ENCODE measurements at regions not wholly inside any gene's neighbourhood (a gene's known extent, or its start where the extent isn't known, plus 50 kb on each side); places are given as distances from the start of the nearest gene placed in this dataset.
A peak's percentile ranks its signal among the peaks of the same experiment; 100 is the strongest.

GRCh38 chr21:37967036-37967435 lies 50.8 kb upstream of the KCNJ6 start:
- DNase-seq, result no peak

- DNase-seq, result no peak
Observed at GRCh38 chr21:37968744-37969143, 52.5 kb upstream of the KCNJ6 start.

- DNase-seq, result no peak
Observed at GRCh38 chr21:37970548-37970947, 54.3 kb upstream of the KCNJ6 start.

DNA sequence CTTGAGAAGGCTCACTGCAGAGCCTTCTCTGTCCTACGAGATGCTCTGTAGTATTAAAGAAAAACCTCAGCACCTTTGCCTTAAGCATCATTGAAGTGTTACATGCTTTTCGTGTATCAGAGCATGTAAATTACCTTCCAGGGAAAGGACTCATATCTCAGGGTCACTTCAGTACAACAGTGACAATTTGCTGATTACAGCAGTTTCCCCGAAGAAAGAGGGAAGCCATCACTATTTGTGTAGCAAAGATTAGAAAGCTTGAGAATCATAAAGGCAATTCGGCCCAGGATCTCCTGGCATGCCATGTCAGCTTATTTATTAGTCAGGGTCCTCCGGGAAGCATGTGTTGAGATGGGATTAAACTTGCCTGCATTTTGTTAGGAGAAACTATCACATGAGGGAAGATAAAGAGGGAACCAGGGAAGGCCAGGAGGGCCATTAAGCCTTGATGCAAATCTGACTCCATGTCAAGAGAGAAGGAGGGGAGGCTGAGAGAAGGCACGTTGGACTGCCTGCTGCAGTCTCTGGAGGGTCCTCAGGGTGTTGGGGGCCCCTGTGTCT lies 55.2 kb upstream of the KCNJ6 start:
- DNase-seq, result no peak

- DNase-seq, result no peak
Observed at GRCh38 chr21:37974081-37974480, 57.8 kb upstream of the KCNJ6 start.

DNA sequence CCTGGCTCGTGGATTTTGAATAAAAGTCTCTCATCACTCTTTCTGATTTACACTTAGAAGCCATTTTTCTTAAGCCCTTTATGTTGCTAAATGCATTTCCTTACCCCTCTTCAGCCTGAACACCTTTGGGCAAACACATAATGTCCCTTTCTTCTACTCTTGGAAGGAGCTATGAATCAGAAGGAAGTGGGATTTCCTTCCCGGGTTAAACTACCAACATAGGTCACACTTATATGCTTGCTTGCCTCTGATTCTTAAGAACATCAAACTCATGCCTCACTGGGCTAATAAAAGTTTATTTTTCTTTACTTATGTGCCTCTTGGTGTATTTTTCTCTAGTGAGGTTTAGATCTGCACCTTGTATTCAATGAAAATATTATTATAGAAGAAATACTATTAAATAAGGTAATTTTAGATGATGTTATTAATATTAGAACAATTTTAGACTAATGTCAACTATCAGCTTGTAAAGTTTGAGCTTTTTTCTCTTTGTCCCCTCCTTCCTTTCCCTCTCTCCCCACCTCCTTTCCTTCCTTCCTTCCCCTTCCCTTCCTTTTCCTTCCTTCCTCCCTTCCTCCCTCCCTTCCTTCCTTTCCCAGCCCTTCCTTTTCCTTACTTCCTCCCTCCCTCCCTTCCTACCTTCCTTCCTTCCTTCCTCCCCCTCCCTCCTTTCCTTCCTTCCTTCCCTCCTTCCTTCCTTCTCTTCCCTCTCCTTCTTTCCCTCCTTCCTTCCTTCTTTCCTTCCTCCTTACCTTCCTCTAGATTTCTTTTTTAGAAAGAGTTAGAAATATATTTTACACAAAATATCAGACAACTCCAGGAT lies 66.5 kb upstream of the KCNJ6 start:
- no peak for DNase-seq

- no peak for DNase-seq
Observed at GRCh38 chr21:37983336-37984095, 67.3 kb upstream of the KCNJ6 start.

GRCh38 chr21:37984416-37984815 lies 68.2 kb upstream of the KCNJ6 start:
- DNase-seq, result no peak

- no peak for DNase-seq
Observed at GRCh38 chr21:37986000-37986399, 69.7 kb upstream of the KCNJ6 start.

- peak; percentile 94 for DNase-seq
Observed at GRCh38 chr21:37986751-37987399, 70.6 kb upstream of the KCNJ6 start.

DNA sequence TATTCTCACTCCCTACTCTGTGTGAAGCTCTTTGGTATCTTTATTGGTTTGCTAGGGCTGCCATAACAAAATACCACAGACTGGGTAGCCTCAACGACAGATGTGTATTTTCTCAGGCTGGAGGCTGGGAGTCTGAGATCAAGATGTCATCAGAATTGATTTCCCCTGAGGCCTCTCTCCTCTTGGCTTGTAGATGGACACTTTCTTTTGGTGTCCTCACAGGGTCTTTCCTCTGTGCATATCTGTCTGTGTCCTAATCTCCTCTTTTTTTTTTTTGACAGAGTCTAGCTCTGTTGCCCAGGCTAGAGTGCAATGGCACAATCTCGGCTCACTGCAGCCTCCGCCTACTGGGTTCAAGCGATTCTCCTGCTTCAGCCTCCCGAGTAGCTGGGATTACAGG lies 71.4 kb upstream of the KCNJ6 start:
- no peak for DNase-seq

DNA sequence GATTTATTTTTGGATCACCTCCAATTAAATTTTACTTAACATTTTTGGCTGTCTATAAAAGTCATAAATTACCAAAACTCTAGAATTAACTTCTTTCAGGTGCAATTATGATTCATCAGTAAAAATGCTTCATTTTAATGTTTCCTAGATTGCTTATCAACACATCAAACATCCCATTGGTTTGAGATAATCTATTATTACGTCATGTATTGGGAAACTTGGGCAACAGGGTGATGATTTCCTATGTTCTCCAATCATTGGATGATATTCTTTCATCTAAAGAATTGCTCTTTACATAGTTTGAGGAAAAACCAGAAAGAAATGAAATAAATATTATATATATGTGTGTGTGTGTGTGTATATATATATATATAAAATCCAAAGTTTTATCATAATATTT lies 76.8 kb upstream of the KCNJ6 start:
- no peak for DNase-seq

DNA sequence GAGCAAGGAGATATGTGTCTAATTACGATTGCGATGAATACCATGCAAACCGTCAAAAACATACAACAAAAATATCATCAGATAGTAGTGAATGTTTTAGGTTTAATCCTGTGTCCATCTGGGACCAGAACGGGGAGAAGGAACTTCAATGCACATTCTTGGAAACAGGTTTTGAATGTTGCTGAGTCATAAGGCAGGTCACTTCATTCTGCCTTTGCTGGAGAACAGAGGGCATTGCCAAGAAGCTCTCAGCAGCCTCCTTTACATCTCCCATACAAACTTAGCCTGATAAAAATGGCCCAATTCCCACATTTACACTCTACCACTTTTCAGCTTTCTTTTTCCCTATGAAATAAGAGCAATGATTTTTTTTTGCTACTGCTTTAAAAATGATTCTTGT lies 78.0 kb upstream of the KCNJ6 start:
- DNase-seq, result no peak

DNA sequence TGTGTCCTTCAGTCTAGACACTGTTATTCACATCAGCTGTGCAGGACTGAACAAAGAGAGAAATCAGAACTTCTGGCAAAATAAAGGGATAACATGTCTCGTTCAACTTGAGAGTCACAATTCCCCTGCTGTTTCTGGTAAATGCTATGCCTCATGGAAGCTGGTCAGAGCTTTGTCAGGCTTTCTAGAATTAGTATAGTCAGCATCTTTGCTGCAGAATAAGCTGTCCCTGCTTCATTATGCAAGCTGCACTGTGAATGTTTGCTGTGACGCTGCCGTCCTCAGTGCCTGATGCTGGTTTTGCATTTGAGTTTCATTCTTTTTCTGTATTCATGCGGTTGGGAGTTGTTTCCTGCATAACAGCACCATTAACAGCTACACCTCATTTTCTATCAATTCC lies 96.4 kb upstream of the KCNJ6 start:
- DNase-seq, result no peak

DNA sequence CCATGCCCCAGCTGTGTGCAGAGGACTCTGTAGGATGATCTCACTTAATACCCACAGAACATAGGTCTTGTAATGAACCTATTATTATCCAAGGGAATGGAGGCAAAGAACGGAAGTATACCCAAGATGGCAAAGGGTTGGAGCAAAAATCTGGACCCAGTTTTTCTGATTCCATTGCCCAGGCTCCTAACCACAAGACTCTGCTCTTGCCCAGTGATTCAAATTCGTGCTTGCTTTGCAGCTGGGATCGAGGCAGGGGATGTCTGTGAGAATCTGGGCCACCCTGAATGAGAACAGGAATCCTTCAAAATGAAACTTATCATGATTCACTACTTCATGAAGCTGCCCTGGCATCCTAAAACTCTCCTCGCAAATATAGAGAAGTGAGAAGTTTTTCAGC lies 97.5 kb upstream of the KCNJ6 start:
- no peak for DNase-seq

- no peak for DNase-seq
Observed at GRCh38 chr21:38014298-38014697, 98.0 kb upstream of the KCNJ6 start.

DNA sequence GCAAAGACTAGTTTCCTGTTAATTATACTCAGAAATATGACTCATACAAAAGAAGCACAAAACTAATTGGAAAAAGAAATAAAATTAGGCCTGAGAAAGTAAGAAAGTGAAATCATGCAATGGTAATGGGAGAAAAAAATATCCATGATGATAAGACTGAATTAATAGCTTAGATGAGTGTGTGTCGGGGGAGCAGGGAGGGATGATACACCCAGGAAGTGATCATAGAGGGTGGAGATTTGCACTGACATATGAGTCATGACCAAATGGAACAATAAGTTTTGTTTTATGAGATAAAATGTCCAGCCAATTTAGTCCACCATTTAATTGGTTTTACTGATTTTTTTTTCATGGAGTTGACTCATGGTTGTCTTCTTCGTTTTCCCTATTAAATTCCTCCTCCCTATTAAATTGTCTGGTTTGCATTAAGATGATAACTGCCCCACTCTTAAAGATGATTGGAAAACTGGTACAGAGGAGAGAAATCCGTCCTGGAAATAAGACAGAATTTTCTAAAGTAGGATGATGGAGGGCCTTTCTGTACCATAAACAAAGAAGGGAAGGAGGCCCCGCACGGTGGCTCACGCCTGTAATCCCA lies 111.7 kb upstream of the KCNJ6 start:
- no peak for DNase-seq

DNA sequence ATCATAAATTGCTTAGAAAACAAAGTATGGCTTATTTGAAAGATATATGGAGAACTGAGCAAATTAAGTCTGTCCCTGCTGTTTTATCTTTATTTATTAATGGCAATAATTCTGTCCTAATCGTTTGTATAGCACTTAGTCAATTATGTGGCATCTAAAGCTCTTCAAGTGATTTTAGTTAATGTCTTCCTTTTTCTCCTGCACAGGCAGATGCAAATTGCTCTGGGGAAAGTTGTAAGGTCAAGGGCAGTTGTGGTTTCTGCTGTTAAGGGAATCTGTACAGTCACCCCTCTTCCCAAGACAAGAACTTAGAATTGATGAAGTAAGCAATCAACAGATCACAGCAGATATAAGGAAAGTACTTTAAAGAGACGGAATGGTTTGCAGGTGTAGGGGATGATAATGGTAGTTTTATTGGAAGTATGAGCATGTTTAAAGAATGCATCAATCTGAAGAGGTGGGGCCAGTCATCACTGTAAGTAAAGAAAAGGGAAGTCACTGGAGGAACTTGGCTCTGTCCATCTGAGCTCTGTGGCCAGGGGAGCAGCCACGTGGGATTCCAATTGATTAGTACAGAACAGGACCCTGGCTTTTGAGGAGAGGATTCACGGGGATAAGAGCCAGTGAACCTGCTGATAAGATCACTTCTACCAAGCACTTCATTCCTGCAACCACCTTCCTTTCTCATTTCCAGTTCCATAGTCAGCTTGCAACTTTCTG lies 116.0 kb upstream of the KCNJ6 start:
- DNase-seq, result no peak

- DNase-seq, result no peak
Observed at GRCh38 chr21:38036016-38036415, 119.8 kb upstream of the KCNJ6 start.

- DNase-seq, result no peak
Observed at GRCh38 chr21:38037416-38037815, 121.2 kb upstream of the KCNJ6 start.

DNA sequence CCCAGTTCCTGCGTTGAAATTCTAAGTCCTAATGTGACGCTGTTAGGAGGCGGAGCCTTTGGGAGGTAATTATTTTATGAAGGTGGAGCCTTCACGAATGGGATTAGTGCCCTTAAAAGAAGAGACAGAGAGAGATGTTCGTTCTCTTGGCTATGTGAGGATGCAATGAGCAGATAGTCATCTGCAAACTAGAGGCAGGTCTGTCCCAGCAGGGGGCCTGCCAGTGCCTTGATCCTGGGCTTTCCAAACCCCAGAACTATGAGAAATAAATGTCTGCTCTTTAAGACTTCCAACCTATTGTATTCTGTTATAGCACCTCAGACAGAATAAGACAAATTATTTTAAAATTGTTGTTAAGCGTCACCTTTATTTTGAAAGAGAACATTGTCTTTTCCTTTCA lies 123.1 kb upstream of the KCNJ6 start:
- no peak for DNase-seq

DNA sequence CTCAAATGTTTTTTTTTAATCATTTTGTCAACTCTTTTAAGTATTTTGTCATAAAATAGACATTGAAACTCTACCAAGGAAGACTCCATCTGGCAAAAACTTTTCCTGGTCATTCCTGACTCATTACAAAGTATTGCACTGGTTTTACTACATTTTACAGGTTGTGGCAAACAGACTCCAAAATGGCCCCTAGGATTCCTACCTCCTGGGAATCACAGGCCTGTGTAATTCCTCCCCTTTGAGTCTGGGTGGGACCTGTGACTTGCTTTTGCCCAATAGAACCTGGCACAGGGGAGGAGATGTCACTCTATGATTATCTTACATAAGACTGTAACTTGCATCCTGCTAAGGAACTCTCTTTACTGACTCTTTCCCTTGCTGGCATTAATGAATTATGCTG lies 123.6 kb upstream of the KCNJ6 start:
- DNase-seq, result no peak

DNA sequence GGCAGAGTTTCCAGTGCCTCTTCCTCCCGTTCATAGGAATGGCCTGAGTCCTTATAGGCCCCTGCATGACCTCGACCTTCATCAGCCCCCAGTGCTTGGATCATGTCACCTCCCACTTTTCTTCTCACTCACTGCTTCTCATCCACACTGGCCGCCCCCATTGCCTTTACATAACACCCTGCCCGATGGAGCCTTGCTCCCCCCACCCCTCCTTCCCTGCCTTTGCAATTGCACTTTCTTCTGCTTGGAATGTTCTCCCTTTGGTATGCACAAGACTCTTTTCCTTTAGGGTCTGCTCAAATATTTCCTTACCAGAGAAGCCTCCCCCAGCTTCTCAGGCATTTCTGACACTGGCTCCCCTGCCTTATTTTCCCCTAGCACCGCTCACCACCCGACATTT lies 125.2 kb upstream of the KCNJ6 start:
- DNase-seq, result no peak
